ENCODE measurements at regions not wholly inside any gene's neighbourhood (a gene's known extent, or its start where the extent isn't known, plus 50 kb on each side); places are given as distances from the start of the nearest gene placed in this dataset.
"Not testable (repeated sequence)": the region's sequence is repeated elsewhere in the genome, so short reads cannot be mapped to it uniquely, and the experiment has no call there.

DNA sequence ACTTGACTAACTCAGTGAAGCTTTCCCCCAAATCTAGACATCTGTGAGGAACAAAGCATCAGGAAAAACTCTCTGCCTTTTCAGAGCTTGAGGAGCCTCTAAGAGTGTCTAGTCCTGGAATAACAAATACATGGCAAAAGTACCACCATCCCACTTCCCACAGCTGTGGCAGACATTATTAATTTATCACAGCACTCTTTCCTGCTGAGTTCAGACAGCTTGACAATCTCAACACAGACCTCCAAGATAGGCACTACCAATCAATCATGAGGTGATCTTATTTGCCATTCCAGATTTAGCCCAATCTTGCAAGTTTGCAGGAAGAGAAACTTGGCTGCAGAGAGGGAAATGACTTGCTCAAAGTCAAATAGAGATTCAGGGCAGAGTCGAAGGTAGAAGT, 202.8 kb downstream of the MN1 start:
- H3K4me3 ChIP-seq (ENCODE audit: low read depth, low read length) = no peak overlapping the region
- TF ChIP-seq, protein P1, sequence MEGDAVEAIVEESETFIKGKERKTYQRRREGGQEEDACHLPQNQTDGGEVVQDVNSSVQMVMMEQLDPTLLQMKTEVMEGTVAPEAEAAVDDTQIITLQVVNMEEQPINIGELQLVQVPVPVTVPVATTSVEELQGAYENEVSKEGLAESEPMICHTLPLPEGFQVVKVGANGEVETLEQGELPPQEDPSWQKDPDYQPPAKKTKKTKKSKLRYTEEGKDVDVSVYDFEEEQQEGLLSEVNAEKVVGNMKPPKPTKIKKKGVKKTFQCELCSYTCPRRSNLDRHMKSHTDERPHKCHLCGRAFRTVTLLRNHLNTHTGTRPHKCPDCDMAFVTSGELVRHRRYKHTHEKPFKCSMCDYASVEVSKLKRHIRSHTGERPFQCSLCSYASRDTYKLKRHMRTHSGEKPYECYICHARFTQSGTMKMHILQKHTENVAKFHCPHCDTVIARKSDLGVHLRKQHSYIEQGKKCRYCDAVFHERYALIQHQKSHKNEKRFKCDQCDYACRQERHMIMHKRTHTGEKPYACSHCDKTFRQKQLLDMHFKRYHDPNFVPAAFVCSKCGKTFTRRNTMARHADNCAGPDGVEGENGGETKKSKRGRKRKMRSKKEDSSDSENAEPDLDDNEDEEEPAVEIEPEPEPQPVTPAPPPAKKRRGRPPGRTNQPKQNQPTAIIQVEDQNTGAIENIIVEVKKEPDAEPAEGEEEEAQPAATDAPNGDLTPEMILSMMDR (IDR thresholded peaks at IDR 0.05; ENCODE audit: insufficient read depth, low read depth, low read length) = no peak
- no peak for DNase-seq (ENCODE audit: low read depth)

DNA sequence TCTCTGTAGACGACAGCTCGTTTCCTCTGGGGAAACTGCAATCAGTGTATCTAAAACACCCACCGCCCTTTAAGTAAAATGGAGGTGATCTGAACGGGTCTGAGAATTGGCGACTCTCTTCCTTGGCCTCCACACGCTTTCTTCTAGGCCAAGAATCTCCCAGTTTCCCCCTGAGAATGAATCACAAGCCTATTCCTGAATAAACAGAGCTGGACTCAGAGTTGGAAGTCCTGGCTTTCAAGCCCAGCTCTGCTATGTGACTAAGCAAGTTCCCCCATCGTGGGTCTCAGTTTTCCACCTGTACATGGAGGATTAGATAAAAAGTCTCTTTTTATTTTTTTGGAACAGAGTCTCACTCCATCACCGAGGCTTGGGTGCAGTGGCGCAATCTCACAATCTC, 200.4 kb downstream of the MN1 start:
- no peak overlapping the region for H3K4me3 ChIP-seq (ENCODE audit: low read depth, low read length)
- no peak for DNase-seq (ENCODE audit: low read depth)
- TF ChIP-seq, protein P1 (IDR thresholded peaks at IDR 0.05; ENCODE audit: insufficient read depth, low read depth, low read length) = no peak

DNA sequence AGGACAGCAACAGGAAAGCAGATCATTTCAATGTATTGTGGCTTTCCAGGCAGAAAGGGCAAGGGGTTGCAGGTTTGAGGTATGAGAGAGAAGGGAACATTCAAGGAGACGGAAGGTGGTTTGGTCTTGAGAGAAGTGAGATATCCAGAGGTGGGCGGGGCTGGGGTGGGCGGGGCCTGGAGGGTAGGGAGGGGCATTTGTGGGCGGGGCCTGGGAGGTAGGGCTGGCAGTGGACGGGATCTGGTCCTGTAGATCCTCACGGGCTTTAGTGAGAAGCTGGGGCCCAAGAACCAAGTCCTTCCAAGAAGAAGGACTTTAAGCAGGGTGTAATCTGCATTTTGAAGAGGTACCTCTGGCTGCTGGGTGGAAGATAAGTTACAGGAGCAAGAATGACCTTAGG, 199.2 kb downstream of the MN1 start:
- TF ChIP-seq, protein P1 (IDR thresholded peaks at IDR 0.05; ENCODE audit: insufficient read depth, low read depth, low read length) = no peak
- DNase-seq (ENCODE audit: low read depth) = no peak
- no peak overlapping the region for H3K4me3 ChIP-seq (ENCODE audit: low read depth, low read length)

DNA sequence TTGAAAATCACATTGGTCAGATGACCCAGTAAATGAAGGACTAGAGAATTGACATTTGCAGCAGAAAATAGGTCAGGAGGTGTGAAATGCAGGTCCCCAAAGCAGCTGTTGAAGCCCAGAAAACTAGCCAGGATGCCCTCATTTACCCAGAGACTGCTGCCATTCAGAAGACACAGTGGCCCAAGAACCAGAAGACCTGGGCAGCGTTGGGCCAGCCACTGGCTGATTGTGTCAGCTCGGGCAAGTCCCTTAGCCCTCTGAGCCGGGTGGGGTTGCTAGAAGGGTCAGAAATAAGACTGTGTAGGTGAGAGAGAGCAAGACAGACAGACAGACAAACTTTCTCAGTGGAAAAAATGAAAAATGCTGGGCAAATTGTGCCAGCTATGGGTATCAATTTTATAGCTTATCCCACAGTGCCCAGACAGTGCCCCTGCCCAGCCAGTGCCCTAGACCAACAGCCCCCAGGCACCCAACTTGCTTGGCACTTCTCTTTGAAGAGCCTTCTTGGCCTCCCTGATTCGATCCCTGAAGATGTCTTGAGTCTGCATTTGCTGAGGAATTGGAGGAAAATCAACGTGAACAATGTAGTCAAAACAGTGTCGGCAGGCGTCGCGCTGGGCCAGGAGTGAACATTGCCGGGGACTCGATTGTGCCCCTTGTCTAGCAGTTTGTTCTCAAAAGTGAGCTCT, 198.3 kb downstream of the MN1 start:
- TF ChIP-seq, protein P1 (IDR thresholded peaks at IDR 0.05; ENCODE audit: insufficient read depth, low read depth, low read length) = no peak
- no peak overlapping the region for H3K4me3 ChIP-seq (ENCODE audit: low read depth, low read length)
- DNase-seq (ENCODE audit: low read depth) = no peak

DNA sequence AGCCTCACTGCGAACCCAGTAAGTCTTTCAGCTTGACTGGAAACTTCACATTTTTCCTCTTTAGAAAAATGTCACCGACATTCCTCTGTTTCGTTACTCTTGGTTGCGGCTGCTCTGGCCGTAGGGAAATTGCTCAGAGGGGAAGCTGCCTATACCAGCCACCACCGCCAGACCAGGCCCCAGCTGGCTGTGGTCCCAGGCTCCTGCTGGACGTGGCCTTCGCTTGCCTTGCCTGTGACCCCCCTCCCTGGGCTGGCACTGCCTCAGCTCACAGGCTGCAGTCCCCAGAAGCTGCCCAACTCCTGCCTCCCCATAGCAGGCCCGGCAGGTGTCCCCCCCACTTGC, 197.8 kb downstream of the MN1 start:
- DNase-seq (ENCODE audit: low read depth) = no peak
- H3K4me3 ChIP-seq (ENCODE audit: low read depth, low read length) = no peak overlapping the region
- TF ChIP-seq, protein P1 (IDR thresholded peaks at IDR 0.05; ENCODE audit: insufficient read depth, low read depth, low read length) = no peak

DNA sequence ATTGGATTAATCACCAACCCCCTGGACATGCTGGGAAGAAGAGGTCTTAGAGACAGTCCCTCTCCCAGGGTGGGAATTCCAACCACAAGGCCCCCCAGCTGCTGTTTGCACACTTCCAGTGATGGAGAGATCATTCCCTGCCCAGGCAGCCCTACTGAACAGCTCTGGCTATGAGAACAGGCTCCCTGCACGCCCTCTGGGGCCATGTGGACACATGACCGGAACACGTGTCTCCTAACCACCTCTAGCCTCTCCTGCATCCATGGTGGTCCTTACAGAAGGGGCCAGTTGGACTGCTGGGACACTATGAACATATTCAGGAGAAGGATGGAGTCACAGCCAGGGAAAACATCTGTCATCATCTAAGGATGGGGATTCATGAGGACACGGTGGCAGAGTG, 196.2 kb downstream of the MN1 start:
- no peak for DNase-seq (ENCODE audit: low read depth)
- TF ChIP-seq, protein P1 (IDR thresholded peaks at IDR 0.05; ENCODE audit: insufficient read depth, low read depth, low read length) = no peak
- H3K4me3 ChIP-seq (ENCODE audit: low read depth, low read length) = no peak overlapping the region

DNA sequence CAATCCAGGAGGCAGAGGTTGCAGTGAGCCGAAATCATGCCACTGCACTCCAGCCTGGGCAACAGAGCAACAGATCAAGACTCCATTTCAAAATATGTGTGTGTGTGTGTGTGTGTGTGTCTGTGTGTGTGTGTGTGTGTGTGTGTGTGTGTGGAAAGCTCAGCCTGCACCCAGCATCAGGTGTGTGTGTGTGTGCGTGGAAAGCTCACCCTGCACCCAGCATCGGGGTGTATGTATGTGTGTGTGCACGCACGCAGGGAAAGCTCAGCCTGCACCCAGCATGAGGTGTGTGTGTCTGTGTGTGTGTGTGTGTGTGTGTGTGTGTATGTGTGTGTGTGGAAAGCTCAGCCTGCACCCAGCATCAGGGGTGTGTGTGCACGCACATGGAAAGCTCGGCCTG, 193.8 kb downstream of the MN1 start:
- not testable (repeated sequence) for DNase-seq (ENCODE audit: low read depth); H3K4me3 ChIP-seq (ENCODE audit: low read depth, low read length)

Data from fibroblast of villous mesenchyme (primary cell).